ENCODE measurements at regions not wholly inside any gene's neighbourhood (a gene's known extent, or its start where the extent isn't known, plus 50 kb on each side); places are given as distances from the start of the nearest gene placed in this dataset.

- no peak overlapping the region for H3K9ac ChIP-seq (ENCODE audit: low read length)
- H3K4me2 ChIP-seq (ENCODE audit: low read length) = no peak overlapping the region
- H3K36me3 ChIP-seq (replicated peaks; ENCODE audit: low read depth, low read length) = no peaks in the 10 kb centered on the region
- no peaks in the 10 kb centered on the region for H3K9me3 ChIP-seq (ENCODE audit: insufficient read depth, low read length)
- TF ChIP-seq CTCF (IDR thresholded peaks at IDR 0.05; ENCODE audit: low read depth, low read length) (no peak), EZH2phosphoT487 (IDR thresholded peaks at IDR 0.05; ENCODE audit: low read depth) (no peak)
- no peak overlapping the region for H2AFZ ChIP-seq (ENCODE audit: low read depth, low read length)
- H3K27me3 ChIP-seq (ENCODE audit: low read depth, low read length) = peaks cover 7% of the 10 kb centered on the region; the same call in 1 of the 2 replicates
- no peak overlapping the region for H3K4me3 ChIP-seq (ENCODE audit: low read length)
- no peaks in the 10 kb centered on the region for H4K20me1 ChIP-seq (ENCODE audit: insufficient read depth, low read length)
- H3K4me1 ChIP-seq (ENCODE audit: low read length) = no peaks in the 10 kb centered on the region
- H3K79me2 ChIP-seq (ENCODE audit: low read length) = no peaks in the 10 kb centered on the region
- no peak overlapping the region for H3K27ac ChIP-seq (ENCODE audit: low read length)
Measured at GRCh38 chr2:133651861-133652260, 83.6 kb upstream of the NCKAP5 start.

GRCh38 chr2:133652398-133652797 lies 84.1 kb upstream of the NCKAP5 start:
- H3K4me2 ChIP-seq (ENCODE audit: low read length) = no peak overlapping the region
- TF ChIP-seq EZH2phosphoT487 (IDR thresholded peaks at IDR 0.05; ENCODE audit: low read depth) (no peak), CTCF (IDR thresholded peaks at IDR 0.05; ENCODE audit: low read depth, low read length) (no peak)
- H3K4me1 ChIP-seq (ENCODE audit: low read length) = no peaks in the 10 kb centered on the region
- no peak overlapping the region for H3K4me3 ChIP-seq (ENCODE audit: low read length)
- no peak overlapping the region for H3K9ac ChIP-seq (ENCODE audit: low read length)
- H3K9me3 ChIP-seq (ENCODE audit: insufficient read depth, low read length) = no peaks in the 10 kb centered on the region
- no peaks in the 10 kb centered on the region for H3K79me2 ChIP-seq (ENCODE audit: low read length)
- H3K27me3 ChIP-seq (ENCODE audit: low read depth, low read length) = peaks cover 7% of the 10 kb centered on the region; the same call in 1 of the 2 replicates
- H3K36me3 ChIP-seq (replicated peaks; ENCODE audit: low read depth, low read length) = no peaks in the 10 kb centered on the region
- no peak overlapping the region for H2AFZ ChIP-seq (ENCODE audit: low read depth, low read length)
- no peaks in the 10 kb centered on the region for H4K20me1 ChIP-seq (ENCODE audit: insufficient read depth, low read length)
- H3K27ac ChIP-seq (ENCODE audit: low read length) = no peak overlapping the region

GRCh38 chr2:133653056-133653455 lies 84.8 kb upstream of the NCKAP5 start:
- H3K79me2 ChIP-seq (ENCODE audit: low read length) = no peaks in the 10 kb centered on the region
- no peaks in the 10 kb centered on the region for H3K9me3 ChIP-seq (ENCODE audit: insufficient read depth, low read length)
- no peak overlapping the region for H3K4me2 ChIP-seq (ENCODE audit: low read length)
- no peak for TF ChIP-seq CTCF (IDR thresholded peaks at IDR 0.05; ENCODE audit: low read depth, low read length)
- no peak for TF ChIP-seq EZH2phosphoT487 (IDR thresholded peaks at IDR 0.05; ENCODE audit: low read depth)
- no peak overlapping the region for H2AFZ ChIP-seq (ENCODE audit: low read depth, low read length)
- H3K4me1 ChIP-seq (ENCODE audit: low read length) = no peaks in the 10 kb centered on the region
- no peak overlapping the region for H3K4me3 ChIP-seq (ENCODE audit: low read length)
- no peaks in the 10 kb centered on the region for H4K20me1 ChIP-seq (ENCODE audit: insufficient read depth, low read length)
- no peak overlapping the region for H3K27ac ChIP-seq (ENCODE audit: low read length)
- no peaks in the 10 kb centered on the region for H3K36me3 ChIP-seq (replicated peaks; ENCODE audit: low read depth, low read length)
- no peak overlapping the region for H3K9ac ChIP-seq (ENCODE audit: low read length)
- H3K27me3 ChIP-seq (ENCODE audit: low read depth, low read length) = peaks cover 7% of the 10 kb centered on the region; the same call in 1 of the 2 replicates

- H3K9ac ChIP-seq (ENCODE audit: low read length) = no peak overlapping the region
- no peaks in the 10 kb centered on the region for H3K4me1 ChIP-seq (ENCODE audit: low read length)
- no peak overlapping the region for H2AFZ ChIP-seq (ENCODE audit: low read depth, low read length)
- no peak overlapping the region for H3K4me3 ChIP-seq (ENCODE audit: low read length)
- H4K20me1 ChIP-seq (ENCODE audit: insufficient read depth, low read length) = no peaks in the 10 kb centered on the region
- H3K79me2 ChIP-seq (ENCODE audit: low read length) = no peaks in the 10 kb centered on the region
- H3K27ac ChIP-seq (ENCODE audit: low read length) = no peak overlapping the region
- no peaks in the 10 kb centered on the region for H3K9me3 ChIP-seq (ENCODE audit: insufficient read depth, low read length)
- no peak overlapping the region for H3K4me2 ChIP-seq (ENCODE audit: low read length)
- TF ChIP-seq CTCF (IDR thresholded peaks at IDR 0.05; ENCODE audit: low read depth, low read length) = no peak
- TF ChIP-seq EZH2phosphoT487 (IDR thresholded peaks at IDR 0.05; ENCODE audit: low read depth) = no peak
- H3K36me3 ChIP-seq (replicated peaks; ENCODE audit: low read depth, low read length) = no peaks in the 10 kb centered on the region
- H3K27me3 ChIP-seq (ENCODE audit: low read depth, low read length) = peaks cover 7% of the 10 kb centered on the region; the same call in 1 of the 2 replicates
Measured at GRCh38 chr2:133654949-133655348, 86.7 kb upstream of the NCKAP5 start.

Measured in OCI-LY3 (cell line).